ENCODE measurements at regions not wholly inside any gene's neighbourhood (a gene's known extent, or its start where the extent isn't known, plus 50 kb on each side); places are given as distances from the start of the nearest gene placed in this dataset.
"Not testable (repeated sequence)": the region's sequence is repeated elsewhere in the genome, so short reads cannot be mapped to it uniquely, and the experiment has no call there.

GRCh38 chr2:190150413-190150812 lies 87.9 kb upstream of the MSTN start:
- DNase-seq = no peak
- no peaks in the 10 kb centered on the region for H3K36me3 Mint-ChIP-seq (ENCODE audit: insufficient read depth)
- H3K9me3 Mint-ChIP-seq = peaks cover 30% of the 10 kb centered on the region
- no peak for ATAC-seq
- no peaks in the 10 kb centered on the region for H3K4me1 Mint-ChIP-seq (ENCODE audit: low read depth)
- no peak overlapping the region for H3K4me3 Mint-ChIP-seq
- H3K27me3 Mint-ChIP-seq (ENCODE audit: low read depth) = peaks cover 1% of the 10 kb centered on the region

- H3K27me3 Mint-ChIP-seq (ENCODE audit: low read depth) = no peaks in the 10 kb centered on the region
- ATAC-seq = no peak
- peaks cover 30% of the 10 kb centered on the region for H3K9me3 Mint-ChIP-seq
- no peak for DNase-seq
- no peaks in the 10 kb centered on the region for H3K36me3 Mint-ChIP-seq (ENCODE audit: insufficient read depth)
- H3K4me1 Mint-ChIP-seq (ENCODE audit: low read depth) = no peaks in the 10 kb centered on the region
- H3K4me3 Mint-ChIP-seq = no peak overlapping the region
Measured at GRCh38 chr2:190149908-190150307, 87.4 kb upstream of the MSTN start.

DNA sequence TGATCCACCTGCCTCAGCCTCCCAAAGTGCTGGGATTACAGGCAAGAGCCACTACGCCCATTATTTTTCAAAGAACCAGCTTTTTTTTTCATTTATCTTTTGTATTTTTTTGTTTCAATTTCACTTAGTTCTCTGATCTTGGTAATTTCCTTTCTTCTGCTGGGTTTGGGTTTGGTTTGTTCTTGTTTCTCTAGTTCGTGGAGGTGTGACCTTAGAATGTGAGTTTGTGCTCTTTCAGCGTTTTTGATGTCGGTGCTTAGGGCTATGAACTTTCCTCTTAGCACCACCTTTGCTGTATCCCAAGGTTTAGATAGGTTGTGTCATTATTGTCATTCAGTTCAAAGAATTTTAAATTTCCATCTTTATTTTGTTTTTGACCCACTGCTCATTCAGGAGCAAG lies 86.7 kb upstream of the MSTN start:
- no peaks in the 10 kb centered on the region for H3K36me3 Mint-ChIP-seq (ENCODE audit: insufficient read depth)
- H3K4me3 Mint-ChIP-seq = no peak overlapping the region
- H3K9me3 Mint-ChIP-seq = peaks cover 30% of the 10 kb centered on the region
- ATAC-seq (no peak), DNase-seq (no peak)
- no peaks in the 10 kb centered on the region for H3K4me1 Mint-ChIP-seq (ENCODE audit: low read depth)
- no peaks in the 10 kb centered on the region for H3K27me3 Mint-ChIP-seq (ENCODE audit: low read depth)

DNA sequence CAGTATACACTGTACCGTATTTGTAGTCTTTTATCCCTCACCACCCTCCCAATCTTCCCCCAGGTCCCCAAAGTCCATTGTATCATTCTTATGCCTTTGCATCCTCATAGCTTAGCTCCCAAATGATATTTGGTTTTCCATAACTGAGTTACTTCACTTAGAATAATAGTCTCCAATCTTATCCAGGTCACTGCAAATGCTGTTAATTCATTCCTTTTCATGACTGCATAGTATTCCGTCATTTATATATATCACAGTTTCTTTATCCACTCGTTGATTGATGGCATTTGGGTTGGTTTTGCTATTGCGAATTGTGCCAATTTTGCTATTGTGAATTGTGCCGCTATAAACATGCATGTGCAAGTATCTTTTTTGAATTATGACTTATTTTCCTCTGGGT lies 83.6 kb upstream of the MSTN start:
- H3K27me3 Mint-ChIP-seq (ENCODE audit: low read depth); H3K4me1 Mint-ChIP-seq (ENCODE audit: low read depth); H3K36me3 Mint-ChIP-seq (ENCODE audit: insufficient read depth); ATAC-seq; DNase-seq; H3K4me3 Mint-ChIP-seq: not testable (repeated sequence)
- H3K9me3 Mint-ChIP-seq = peaks cover 43% of the 10 kb centered on the region

DNA sequence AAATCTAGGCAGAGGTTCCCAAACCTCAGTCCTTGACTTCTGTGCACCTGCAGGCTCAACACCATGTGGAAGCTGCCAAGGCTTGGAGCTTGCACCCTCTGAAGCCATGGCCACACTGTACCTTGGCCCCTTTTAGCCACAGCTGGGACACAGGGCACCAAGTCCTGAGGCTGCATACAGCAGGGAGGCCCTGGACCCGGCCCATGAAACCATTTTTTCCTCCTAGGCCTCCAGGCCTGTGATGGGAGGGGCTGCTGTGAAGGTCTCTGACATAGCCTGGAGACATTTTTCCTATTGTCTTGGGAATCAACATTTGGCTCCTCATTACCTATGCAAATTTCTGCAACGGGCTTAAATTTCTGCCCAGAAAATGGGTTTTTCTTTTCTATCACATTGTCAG lies 77.9 kb upstream of the MSTN start:
- not testable (repeated sequence) for H3K27me3 Mint-ChIP-seq (ENCODE audit: low read depth); H3K36me3 Mint-ChIP-seq (ENCODE audit: insufficient read depth); H3K4me1 Mint-ChIP-seq (ENCODE audit: low read depth); ATAC-seq; H3K4me3 Mint-ChIP-seq; DNase-seq
- H3K9me3 Mint-ChIP-seq = peaks cover 38% of the 10 kb centered on the region

DNA sequence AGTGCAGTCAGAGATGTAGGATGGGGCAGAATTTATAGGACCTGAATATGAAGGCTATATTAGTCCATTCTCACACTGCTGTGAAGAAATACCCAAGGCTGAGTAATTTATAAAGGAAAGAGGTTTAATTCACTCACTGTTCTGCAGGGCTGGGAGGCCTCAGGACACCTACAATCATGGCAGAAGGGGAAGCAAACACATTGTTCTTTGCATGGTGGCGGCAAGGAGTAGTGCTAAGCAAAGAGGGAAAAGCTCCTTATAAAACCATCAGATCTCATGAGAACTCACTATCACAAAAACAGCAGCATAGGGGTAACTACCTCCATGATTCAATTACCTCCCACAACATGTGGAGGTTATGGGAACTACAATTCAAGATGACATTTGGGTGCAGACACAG lies 76.8 kb upstream of the MSTN start:
- Mint-ChIP-seq H3K9me3 (peaks cover 40% of the 10 kb centered on the region), H3K27me3 (ENCODE audit: low read depth) (no peaks in the 10 kb centered on the region), H3K4me3 (no peak overlapping the region), H3K36me3 (ENCODE audit: insufficient read depth) (peaks cover 5% of the 10 kb centered on the region), H3K4me1 (ENCODE audit: low read depth) (no peaks in the 10 kb centered on the region)
- ATAC-seq = no peak
- no peak for DNase-seq

- ATAC-seq (no peak), DNase-seq (no peak)
- H3K4me1 Mint-ChIP-seq (ENCODE audit: low read depth) = no peaks in the 10 kb centered on the region
- peaks cover 40% of the 10 kb centered on the region for H3K9me3 Mint-ChIP-seq
- H3K36me3 Mint-ChIP-seq (ENCODE audit: insufficient read depth) = peaks cover 5% of the 10 kb centered on the region
- H3K4me3 Mint-ChIP-seq = no peak overlapping the region
- H3K27me3 Mint-ChIP-seq (ENCODE audit: low read depth) = no peaks in the 10 kb centered on the region
Measured at GRCh38 chr2:190138032-190138431, 75.5 kb upstream of the MSTN start.

DNA sequence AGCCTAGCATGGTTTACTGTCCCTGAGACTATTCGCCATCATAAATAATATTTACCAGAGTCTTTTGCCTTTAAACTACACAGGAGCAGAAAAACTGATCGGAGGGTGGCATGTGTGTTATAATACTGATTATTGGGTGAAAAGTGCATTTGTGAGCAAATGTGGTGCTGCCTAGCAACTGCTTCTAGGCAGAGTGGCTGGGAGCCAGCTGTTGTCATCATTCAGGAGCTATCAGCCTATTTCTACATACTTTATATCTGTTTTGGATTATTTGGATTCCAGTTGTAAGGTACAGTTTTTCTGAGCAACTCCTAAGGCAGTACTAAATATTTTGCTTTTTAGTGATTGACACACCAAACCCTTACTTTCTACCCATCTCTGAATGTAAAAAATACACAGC lies 75.0 kb upstream of the MSTN start:
- H3K4me3 Mint-ChIP-seq = no peak overlapping the region
- no peak for ATAC-seq
- H3K27me3 Mint-ChIP-seq (ENCODE audit: low read depth) = no peaks in the 10 kb centered on the region
- H3K9me3 Mint-ChIP-seq = peaks cover 40% of the 10 kb centered on the region
- H3K4me1 Mint-ChIP-seq (ENCODE audit: low read depth) = no peaks in the 10 kb centered on the region
- H3K36me3 Mint-ChIP-seq (ENCODE audit: insufficient read depth) = peaks cover 5% of the 10 kb centered on the region
- DNase-seq = no peak

DNA sequence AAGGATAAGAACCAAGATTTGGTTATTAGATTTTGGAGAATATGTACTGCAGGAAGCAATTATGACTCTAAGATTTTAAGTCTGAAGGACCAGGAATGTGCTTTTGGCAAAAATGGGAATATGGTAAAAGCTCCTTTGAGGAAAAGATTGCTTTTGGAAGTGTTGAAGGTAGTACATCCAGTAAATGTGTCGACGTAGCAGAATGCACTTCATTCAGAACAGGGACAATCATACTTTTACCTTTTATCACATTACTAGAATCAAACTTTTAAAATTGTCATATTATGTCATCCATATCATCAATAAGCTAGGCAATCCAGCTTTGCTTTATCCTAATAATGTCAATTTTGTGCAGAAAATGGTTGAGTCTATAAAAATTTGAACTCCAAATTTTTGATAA lies 74.3 kb upstream of the MSTN start:
- no peak for DNase-seq

DNA sequence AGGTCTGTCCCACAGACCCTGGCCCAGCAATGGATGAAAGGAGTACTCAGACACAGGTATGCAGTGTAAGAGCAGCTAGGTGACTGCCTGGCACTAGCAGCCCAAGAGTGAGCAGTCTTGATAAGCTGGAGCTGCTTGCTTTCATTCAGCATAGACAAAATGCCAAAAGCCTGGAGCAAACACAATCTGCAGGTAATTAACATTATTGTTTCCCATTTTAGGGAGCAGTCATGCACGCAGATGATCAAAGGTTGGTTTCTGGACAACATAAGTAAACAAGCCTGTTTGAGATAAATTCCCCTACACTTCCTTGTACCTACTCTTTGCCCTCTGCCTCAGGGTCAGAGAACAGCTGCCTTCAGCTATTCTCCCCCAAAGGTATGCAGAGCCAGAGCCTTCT lies 73.7 kb upstream of the MSTN start:
- Mint-ChIP-seq H3K4me3 (no peak overlapping the region), H3K4me1 (ENCODE audit: low read depth) (no peaks in the 10 kb centered on the region), H3K27me3 (ENCODE audit: low read depth) (no peaks in the 10 kb centered on the region), H3K36me3 (ENCODE audit: insufficient read depth) (peaks cover 5% of the 10 kb centered on the region), H3K9me3 (peaks cover 28% of the 10 kb centered on the region)
- ATAC-seq (no peak), DNase-seq (no peak)

More for the DNA sequence above, 74.3 kb upstream of the MSTN start:
- H3K4me1 Mint-ChIP-seq (ENCODE audit: low read depth) = no peaks in the 10 kb centered on the region
- no peak overlapping the region for H3K4me3 Mint-ChIP-seq
- no peaks in the 10 kb centered on the region for H3K27me3 Mint-ChIP-seq (ENCODE audit: low read depth)
- no peak for ATAC-seq
- peaks cover 32% of the 10 kb centered on the region for H3K9me3 Mint-ChIP-seq
- H3K36me3 Mint-ChIP-seq (ENCODE audit: insufficient read depth) = peaks cover 5% of the 10 kb centered on the region

GRCh38 chr2:190129421-190130199 lies 67.1 kb upstream of the MSTN start:
- Mint-ChIP-seq H3K4me1 (ENCODE audit: low read depth) (no peaks in the 10 kb centered on the region), H3K27me3 (ENCODE audit: low read depth) (no peaks in the 10 kb centered on the region), H3K9me3 (no peaks in the 10 kb centered on the region), H3K36me3 (ENCODE audit: insufficient read depth) (no peaks in the 10 kb centered on the region), H3K4me3 (no peak overlapping the region)
- ATAC-seq (no peak), DNase-seq (no peak)

GRCh38 chr2:190127651-190128050 lies 65.1 kb upstream of the MSTN start:
- ATAC-seq (no peak), DNase-seq (no peak)
- Mint-ChIP-seq H3K9me3 (no peaks in the 10 kb centered on the region), H3K27me3 (ENCODE audit: low read depth) (no peaks in the 10 kb centered on the region), H3K36me3 (ENCODE audit: insufficient read depth) (no peaks in the 10 kb centered on the region), H3K4me1 (ENCODE audit: low read depth) (no peaks in the 10 kb centered on the region), H3K4me3 (no peak overlapping the region)

GRCh38 chr2:190126798-190127197 lies 64.3 kb upstream of the MSTN start:
- Mint-ChIP-seq H3K9me3 (no peaks in the 10 kb centered on the region), H3K4me3 (no peak overlapping the region), H3K27me3 (ENCODE audit: low read depth) (no peaks in the 10 kb centered on the region), H3K4me1 (ENCODE audit: low read depth) (peaks cover 5% of the 10 kb centered on the region), H3K36me3 (ENCODE audit: insufficient read depth) (no peaks in the 10 kb centered on the region)
- DNase-seq = no peak
- no peak for ATAC-seq

GRCh38 chr2:190123956-190124355 lies 61.4 kb upstream of the MSTN start:
- no peak for DNase-seq

DNA sequence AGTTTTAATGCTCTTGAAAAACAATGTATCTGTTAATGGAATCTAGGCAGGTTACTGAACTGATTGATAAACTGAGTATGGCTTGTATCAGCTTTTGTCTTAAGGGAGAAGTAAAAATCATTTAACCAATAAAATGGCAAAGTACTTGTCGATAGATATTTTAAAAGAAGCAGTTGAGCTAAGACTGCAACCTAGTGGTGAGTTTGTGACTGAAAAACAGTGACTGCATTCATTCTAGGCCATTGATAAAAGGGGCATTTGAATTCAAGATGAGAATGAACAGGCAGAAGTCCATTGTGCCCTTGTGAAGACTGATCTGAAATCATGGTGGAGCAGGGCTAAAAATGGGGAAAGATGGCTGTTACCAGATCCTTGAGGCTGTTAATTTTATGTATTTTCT lies 59.4 kb upstream of the MSTN start:
- DNase-seq (no peak), ATAC-seq (no peak)
- no peak overlapping the region for H3K4me3 Mint-ChIP-seq
- H3K36me3 Mint-ChIP-seq (ENCODE audit: insufficient read depth) = no peaks in the 10 kb centered on the region
- peaks cover 12% of the 10 kb centered on the region for H3K4me1 Mint-ChIP-seq (ENCODE audit: low read depth)
- H3K27me3 Mint-ChIP-seq (ENCODE audit: low read depth) = no peaks in the 10 kb centered on the region
- no peaks in the 10 kb centered on the region for H3K9me3 Mint-ChIP-seq

More at GRCh38 chr2:190123956-190124355, 61.4 kb upstream of the MSTN start:
- Mint-ChIP-seq H3K36me3 (ENCODE audit: insufficient read depth) (no peaks in the 10 kb centered on the region), H3K4me1 (ENCODE audit: low read depth) (peaks cover 12% of the 10 kb centered on the region), H3K27me3 (ENCODE audit: low read depth) (no peaks in the 10 kb centered on the region), H3K4me3 (no peak overlapping the region), H3K9me3 (no peaks in the 10 kb centered on the region)
- no peak for ATAC-seq
